CD14-positive monocyte (primary cell): ENCODE measurements at regions not wholly inside any gene's neighbourhood (a gene's known extent, or its start where the extent isn't known, plus 50 kb on each side); places are given as distances from the start of the nearest gene placed in this dataset.

Experiments
- DNase-seq, 3 donors: peaks; one replicate each; pipeline ENCODE4 v3.0.0-alpha.2; 2011 to 2022
- H2AFZ ChIP-seq: 2 replicates; pipeline ENCODE4 v1.6.0; 2012; ENCODE audit warnings: mild to moderate bottlenecking, low read depth, low read length, inconsistent platforms; ENCODE audit not compliant: insufficient read depth, poor library complexity, severe bottlenecking
- H3K27ac ChIP-seq, 2 donors: 1 replicate in 1 of 2; 2 replicates in 1 of 2; pipeline ENCODE4 v1.5.1; 2012 to 2013; ENCODE audit warnings: low read length in 2 of 2, control low read depth in 1 of 2, inconsistent platforms in 1 of 2, low read depth in 1 of 2, mild to moderate bottlenecking in 1 of 2
- H3K27me3 ChIP-seq, 2 donors: one replicate each; pipeline versions ENCODE4 v1.6.0 to v1.6.1; 2011 to 2013; ENCODE audit warnings: low read length in 2 of 2; ENCODE audit not compliant: control insufficient read depth in 2 of 2, insufficient read depth in 2 of 2
- H3K36me3 ChIP-seq, 2 donors: replicated peaks in 1 of 2; 1 replicate in 1 of 2; 2 replicates in 1 of 2; pipeline versions ENCODE4 v1.5.1 to v1.6.1; 2012 to 2013; ENCODE audit warnings: low read length in 2 of 2, control low read depth in 1 of 2, inconsistent platforms in 1 of 2, mild to moderate bottlenecking in 1 of 2; ENCODE audit not compliant: insufficient read depth in 2 of 2, control insufficient read depth in 1 of 2
- H3K4me1 ChIP-seq, 2 donors: 1 replicate in 1 of 2; 2 replicates in 1 of 2; pipeline versions ENCODE4 v1.5.1 to v1.6.1; 2012 to 2013; ENCODE audit warnings: low read length in 2 of 2, control low read depth in 1 of 2, inconsistent platforms in 1 of 2, mild to moderate bottlenecking in 1 of 2, moderate library complexity in 1 of 2; ENCODE audit not compliant: insufficient read depth in 2 of 2, control insufficient read depth in 1 of 2
- H3K4me2 ChIP-seq: replicated peaks from 2 replicates; pipeline ENCODE3; 2012; ENCODE audit warnings: low read length, moderate library complexity, mild to moderate bottlenecking; ENCODE audit not compliant: poor library complexity, severe bottlenecking; ENCODE audit errors: extremely low read depth
- H3K4me3 ChIP-seq, 3 experiments: fragments of 200-600 bp in 1 of 3; sonication (generic) in 1 of 3; replicated peaks in 1 of 3; 1 replicate in 2 of 3; 2 replicates in 1 of 3; pipeline ENCODE4 v1.5.1; 2011 to 2013; ENCODE audit warnings: low read length in 3 of 3, mild to moderate bottlenecking in 3 of 3, control low read depth in 2 of 3, low read depth in 2 of 3, inconsistent platforms in 1 of 3, moderate library complexity in 1 of 3
- H3K79me2 ChIP-seq: 2 replicates; pipeline ENCODE4 v1.6.0; 2012; ENCODE audit warnings: mild to moderate bottlenecking, control low read depth, inconsistent platforms, low read length, moderate library complexity; ENCODE audit not compliant: insufficient read depth
- H3K9ac ChIP-seq: 2 replicates; pipeline ENCODE4 v1.6.0; 2017; ENCODE audit warnings: low read length, mild to moderate bottlenecking; ENCODE audit not compliant: insufficient read depth, poor library complexity, severe bottlenecking
- H3K9me3 ChIP-seq, 2 donors: replicated peaks in 1 of 2; 1 replicate in 1 of 2; 2 replicates in 1 of 2; pipeline versions ENCODE4 v1.5.1 to v1.6.1; 2012 to 2013; ENCODE audit warnings: low read length in 2 of 2, control low read depth in 1 of 2; ENCODE audit not compliant: control insufficient read depth in 1 of 2, insufficient read depth in 1 of 2
- H4K20me1 ChIP-seq: 2 replicates; pipeline ENCODE4 v1.6.0; 2012; ENCODE audit warnings: mild to moderate bottlenecking, low read length, control low read depth, moderate library complexity; ENCODE audit not compliant: insufficient read depth
- H3K27ac Mint-ChIP-seq, 7 donors: one replicate each; pipeline ENCODE4 v1.8.0; 2020; ENCODE audit warnings: mild to moderate bottlenecking in 7 of 7, mixed read lengths in 7 of 7, moderate library complexity in 6 of 7, inconsistent platforms in 2 of 7
- H3K27me3 Mint-ChIP-seq, 3 donors: one replicate each; pipeline ENCODE4 v1.8.0; 2021 to 2022; ENCODE audit warnings: low read depth in 3 of 3, mild to moderate bottlenecking in 3 of 3, mixed read lengths in 3 of 3, moderate library complexity in 3 of 3, inconsistent platforms in 1 of 3
- H3K36me3 Mint-ChIP-seq, 2 donors: one replicate each; pipeline ENCODE4 v1.8.0; 2020; ENCODE audit warnings: mixed read lengths in 2 of 2, inconsistent platforms in 1 of 2, mild to moderate bottlenecking in 1 of 2
- H3K4me1 Mint-ChIP-seq: one replicate; pipeline ENCODE4 v1.8.0; 2020; ENCODE audit warnings: mild to moderate bottlenecking, mixed read lengths
- H3K4me3 Mint-ChIP-seq, 2 donors: one replicate each; pipeline ENCODE4 v1.8.0; 2020; ENCODE audit warnings: mild to moderate bottlenecking in 2 of 2, mixed read lengths in 2 of 2, moderate library complexity in 1 of 2
- H3K9me3 Mint-ChIP-seq, 7 donors: one replicate each; pipeline ENCODE4 v1.8.0; 2020 to 2022; ENCODE audit warnings: mixed read lengths in 7 of 7, mild to moderate bottlenecking in 6 of 7, moderate library complexity in 6 of 7, inconsistent platforms in 2 of 7
- WGBS: methylation state at CpG from one replicate; pipeline ENCODE4 v1.1.5; 2013; ENCODE audit warnings: missing lambda C conversion rate; ENCODE audit not compliant: insufficient coverage; 5-methylcytosine and 5-hydroxymethylcytosine counted together
- intact Hi-C, 2 donors: fragments of 100-400 bp; cut with micrococcal nuclease; formaldehyde crosslinking; loops; one replicate each; pipeline versions ENCODE4 v1.15.0 to v1.15.1; 2023
- TF ChIP-seq, protein P1 (sequence below): fragments of 200-600 bp; IDR thresholded peaks from one replicate; pipeline ENCODE4 v1.8.0; 2022; ENCODE audit warnings: antibody characterized with exemption, mild to moderate bottlenecking

DNA sequence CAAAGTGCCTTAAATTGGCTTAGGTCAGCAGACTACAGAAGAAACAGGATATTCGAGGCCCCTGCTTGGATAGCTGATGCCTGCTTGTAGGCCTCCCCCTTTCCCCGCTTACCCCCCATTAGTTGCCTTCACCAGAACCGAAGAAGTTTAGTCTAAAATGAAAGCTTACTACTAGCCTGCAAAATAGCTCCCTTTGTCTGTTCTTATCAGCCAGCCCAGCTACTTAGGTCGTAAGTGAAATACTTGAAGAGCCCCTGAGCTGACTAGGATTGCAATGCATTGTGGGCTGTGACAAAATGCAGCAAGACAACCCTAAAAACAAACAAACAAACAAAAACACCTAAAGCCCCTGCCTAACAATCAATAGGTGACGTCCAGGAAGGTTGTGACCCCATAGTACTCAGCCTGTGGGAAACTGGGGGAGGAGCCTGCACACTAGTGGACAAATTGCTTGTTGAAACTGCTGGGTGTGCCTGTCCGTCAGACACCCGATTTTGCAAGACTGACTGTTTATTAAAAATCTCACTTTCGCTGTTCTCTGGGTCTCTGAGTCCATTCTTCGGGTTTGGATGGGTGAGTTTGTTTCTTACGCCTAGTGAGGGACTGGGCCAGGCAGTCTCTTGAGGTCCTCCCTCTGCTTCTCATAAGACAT is 105.0 kb upstream of the DUSP22 start:
- DNase-seq: no peak
- Mint-ChIP-seq H3K27me3 (peaks cover 2 to 5% (median 2%) of the 10 kb centered on the region in 3 donors), H3K27ac (peak overlapping the region in 4 of 7 donors; percentile 8 to 62 (median 34)), H3K9me3 (no peaks in the 10 kb centered on the region), H3K4me3 (peak overlapping the region; percentile 52 to 74), H3K36me3 (no peaks in the 10 kb centered on the region), H3K4me1 (peaks cover 12% of the 10 kb centered on the region)
- 67% methylated on average over 4 of the region's 10 CpGs for WGBS
- Histone ChIP-seq H3K36me3 (no peaks in the 10 kb centered on the region), H3K27me3 (no peaks in the 10 kb centered on the region), H3K27ac (no peak overlapping the region), H3K4me3 (no peak overlapping the region), H3K9ac (no peak overlapping the region), H3K9me3 (no peaks in the 10 kb centered on the region), H2AFZ (peak overlapping the region; percentile 32), H4K20me1 (no peaks in the 10 kb centered on the region), H3K79me2 (no peaks in the 10 kb centered on the region), H3K4me1 (peaks cover 7 to 10% of the 10 kb centered on the region in 2 donors), H3K4me2 (no peak overlapping the region)
- intact Hi-C loops: loop anchor here in 1 of 2 donors (5.0 kb wide), 2 partner anchors 205 to 220 kb away; partner anchors contain the start of gene IRF4
- TF ChIP-seq, protein P1, sequence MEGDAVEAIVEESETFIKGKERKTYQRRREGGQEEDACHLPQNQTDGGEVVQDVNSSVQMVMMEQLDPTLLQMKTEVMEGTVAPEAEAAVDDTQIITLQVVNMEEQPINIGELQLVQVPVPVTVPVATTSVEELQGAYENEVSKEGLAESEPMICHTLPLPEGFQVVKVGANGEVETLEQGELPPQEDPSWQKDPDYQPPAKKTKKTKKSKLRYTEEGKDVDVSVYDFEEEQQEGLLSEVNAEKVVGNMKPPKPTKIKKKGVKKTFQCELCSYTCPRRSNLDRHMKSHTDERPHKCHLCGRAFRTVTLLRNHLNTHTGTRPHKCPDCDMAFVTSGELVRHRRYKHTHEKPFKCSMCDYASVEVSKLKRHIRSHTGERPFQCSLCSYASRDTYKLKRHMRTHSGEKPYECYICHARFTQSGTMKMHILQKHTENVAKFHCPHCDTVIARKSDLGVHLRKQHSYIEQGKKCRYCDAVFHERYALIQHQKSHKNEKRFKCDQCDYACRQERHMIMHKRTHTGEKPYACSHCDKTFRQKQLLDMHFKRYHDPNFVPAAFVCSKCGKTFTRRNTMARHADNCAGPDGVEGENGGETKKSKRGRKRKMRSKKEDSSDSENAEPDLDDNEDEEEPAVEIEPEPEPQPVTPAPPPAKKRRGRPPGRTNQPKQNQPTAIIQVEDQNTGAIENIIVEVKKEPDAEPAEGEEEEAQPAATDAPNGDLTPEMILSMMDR: no peak

DNA sequence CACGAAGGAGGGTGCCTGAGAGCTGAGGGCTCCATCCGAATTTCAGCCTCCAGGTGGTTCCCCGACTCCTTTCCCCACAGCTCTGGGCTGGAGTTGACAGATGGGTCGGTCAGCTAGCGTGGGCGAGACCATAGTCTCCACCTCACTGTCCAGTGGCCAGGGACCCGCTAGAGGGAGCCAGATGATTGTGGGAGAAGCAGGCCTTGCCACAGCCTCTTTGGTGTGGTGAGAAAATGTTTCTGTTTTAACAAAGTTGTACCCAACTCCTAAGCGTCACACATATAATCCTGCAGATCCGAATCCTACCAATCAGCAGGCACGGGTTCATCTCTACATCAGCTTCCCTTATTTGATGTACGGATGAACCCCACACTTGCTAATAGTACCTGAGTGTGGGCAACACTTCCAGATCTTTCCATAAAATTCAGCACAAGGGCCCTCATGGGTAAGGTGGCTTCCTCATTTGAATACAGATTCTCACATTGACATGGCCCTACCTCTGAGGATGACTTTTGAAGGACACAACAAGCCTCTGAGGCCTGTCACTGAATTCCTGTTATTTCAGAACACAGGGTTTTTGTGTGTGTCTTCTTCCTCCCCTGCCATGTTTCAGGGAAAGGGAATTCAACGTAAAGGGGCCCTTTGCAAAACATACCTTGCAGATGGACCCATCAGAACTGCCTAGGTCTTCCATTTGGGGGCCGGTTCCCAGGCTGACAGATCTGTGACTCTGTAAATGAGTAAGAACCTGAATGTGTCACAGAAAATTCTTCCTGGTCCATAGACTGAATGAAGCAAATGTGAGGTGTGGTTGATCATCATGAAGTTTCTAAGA is 103.2 kb upstream of the DUSP22 start:
- Histone ChIP-seq H3K27ac (no peak overlapping the region), H2AFZ (no peak overlapping the region), H3K36me3 (no peaks in the 10 kb centered on the region), H3K4me1 (peaks cover 7 to 10% of the 10 kb centered on the region in 2 donors), H4K20me1 (no peaks in the 10 kb centered on the region), H3K27me3 (no peaks in the 10 kb centered on the region), H3K9me3 (no peaks in the 10 kb centered on the region), H3K4me3 (no peak overlapping the region), H3K9ac (no peak overlapping the region), H3K4me2 (no peak overlapping the region), H3K79me2 (no peaks in the 10 kb centered on the region)
- 44% methylated on average over 2 of the region's 13 CpGs for WGBS
- peaks cover 2 to 8% (median 4%) of the 10 kb centered on the region in 3 donors for H3K27me3 Mint-ChIP-seq
- H3K9me3 Mint-ChIP-seq: peaks cover 0 to 2% (median 0%) of the 10 kb centered on the region in 7 donors
- H3K4me3 Mint-ChIP-seq: no peak overlapping the region
- peaks cover 15% of the 10 kb centered on the region for H3K4me1 Mint-ChIP-seq
- intact Hi-C loops: loop anchor here in 1 of 2 donors (5.0 kb wide), 2 partner anchors 203 to 218 kb away; partner anchors contain the start of gene IRF4
- H3K36me3 Mint-ChIP-seq: no peaks in the 10 kb centered on the region
- TF ChIP-seq, protein P1: peak; percentile 87
- H3K27ac Mint-ChIP-seq: no peak overlapping the region
- peak; percentile 65 to 76 (median 74) for DNase-seq
